ENCODE measurements at regions not wholly inside any gene's neighbourhood (a gene's known extent, or its start where the extent isn't known, plus 50 kb on each side); places are given as distances from the start of the nearest gene placed in this dataset.
"Not testable (repeated sequence)": the region's sequence is repeated elsewhere in the genome, so short reads cannot be mapped to it uniquely, and the experiment has no call there.

DNA sequence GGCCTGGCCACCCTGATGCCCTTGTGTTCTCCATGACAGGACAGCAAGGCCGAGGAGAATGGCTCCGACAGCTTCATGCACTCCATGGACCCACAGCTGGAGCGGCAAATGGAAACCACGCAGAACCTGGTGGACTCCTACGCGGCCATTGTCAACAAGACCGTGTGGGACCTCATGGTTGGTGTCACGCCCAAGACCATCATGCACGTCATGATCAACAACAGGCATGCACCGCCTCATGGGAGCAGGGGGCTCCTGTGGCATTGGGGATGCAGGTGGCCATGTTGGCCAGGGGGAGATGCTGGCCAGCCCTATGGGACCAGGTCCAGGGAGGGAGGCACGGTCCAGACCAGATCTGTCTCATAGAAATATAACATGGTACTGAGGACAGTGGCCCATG lies 62.9 kb downstream of the GOLGA8B start:
- H3K9me2 ChIP-seq (ENCODE audit: low read depth, low read length): no peaks in the 10 kb centered on the region
- no peak overlapping the region for H3K9ac ChIP-seq (ENCODE audit: low read length)
- no peaks in the 10 kb centered on the region for H3F3A ChIP-seq (ENCODE audit: insufficient read depth, low read length)
- no peak overlapping the region for H3K27ac ChIP-seq (ENCODE audit: low read depth, low read length, poor library complexity, severe bottlenecking)
- no peaks in the 10 kb centered on the region for H3K79me2 ChIP-seq (ENCODE audit: insufficient read depth, low read length)
- TF ChIP-seq, protein P1, sequence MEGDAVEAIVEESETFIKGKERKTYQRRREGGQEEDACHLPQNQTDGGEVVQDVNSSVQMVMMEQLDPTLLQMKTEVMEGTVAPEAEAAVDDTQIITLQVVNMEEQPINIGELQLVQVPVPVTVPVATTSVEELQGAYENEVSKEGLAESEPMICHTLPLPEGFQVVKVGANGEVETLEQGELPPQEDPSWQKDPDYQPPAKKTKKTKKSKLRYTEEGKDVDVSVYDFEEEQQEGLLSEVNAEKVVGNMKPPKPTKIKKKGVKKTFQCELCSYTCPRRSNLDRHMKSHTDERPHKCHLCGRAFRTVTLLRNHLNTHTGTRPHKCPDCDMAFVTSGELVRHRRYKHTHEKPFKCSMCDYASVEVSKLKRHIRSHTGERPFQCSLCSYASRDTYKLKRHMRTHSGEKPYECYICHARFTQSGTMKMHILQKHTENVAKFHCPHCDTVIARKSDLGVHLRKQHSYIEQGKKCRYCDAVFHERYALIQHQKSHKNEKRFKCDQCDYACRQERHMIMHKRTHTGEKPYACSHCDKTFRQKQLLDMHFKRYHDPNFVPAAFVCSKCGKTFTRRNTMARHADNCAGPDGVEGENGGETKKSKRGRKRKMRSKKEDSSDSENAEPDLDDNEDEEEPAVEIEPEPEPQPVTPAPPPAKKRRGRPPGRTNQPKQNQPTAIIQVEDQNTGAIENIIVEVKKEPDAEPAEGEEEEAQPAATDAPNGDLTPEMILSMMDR (IDR thresholded peaks at IDR 0.05; ENCODE audit: low read length): no peak
- no peak for TF ChIP-seq EZH2 (IDR thresholded peaks at IDR 0.05; ENCODE audit: borderline replicate concordance, low read length)
- no peaks in the 10 kb centered on the region for H3K9me3 ChIP-seq (ENCODE audit: low read length)
- H3K27me3 ChIP-seq (ENCODE audit: insufficient read depth, low read length): no peaks in the 10 kb centered on the region
- H3K4me1 ChIP-seq (ENCODE audit: insufficient read depth, low read length, severe bottlenecking): peaks cover 8% of the 10 kb centered on the region
- H4K20me1 ChIP-seq (ENCODE audit: insufficient read depth, low read length): no peaks in the 10 kb centered on the region
- H2AFZ ChIP-seq (ENCODE audit: low read length): no peak overlapping the region
- no peak overlapping the region for H3K4me3 ChIP-seq (ENCODE audit: low read depth, low read length, poor library complexity, severe bottlenecking)
- no peaks in the 10 kb centered on the region for H3K36me3 ChIP-seq (ENCODE audit: insufficient read depth, low read length)
- H3K4me2 ChIP-seq (ENCODE audit: low read length): no peak overlapping the region

DNA sequence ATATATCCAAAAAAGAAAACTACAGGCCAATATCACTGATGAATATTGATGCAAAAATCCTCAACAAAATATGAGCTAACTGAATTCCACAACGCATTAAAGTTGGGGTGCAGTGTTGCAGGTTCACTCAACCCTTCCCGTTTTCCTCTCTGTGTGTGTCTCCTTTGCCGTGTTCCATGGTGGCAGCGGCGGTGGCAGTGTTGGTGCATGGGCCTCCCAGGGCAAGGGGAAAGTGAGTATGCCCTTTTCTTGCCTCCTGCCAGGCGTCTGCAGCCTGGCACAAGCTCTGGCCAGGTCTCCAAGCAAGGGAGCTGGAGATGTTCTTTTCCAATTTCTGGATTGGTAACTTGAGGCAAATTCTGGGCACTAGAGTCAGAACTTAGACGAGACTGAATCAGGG lies 63.4 kb downstream of the GOLGA8B start:
- H4K20me1 ChIP-seq (ENCODE audit: insufficient read depth, low read length); H3K4me2 ChIP-seq (ENCODE audit: low read length); H3K36me3 ChIP-seq (ENCODE audit: insufficient read depth, low read length); H2AFZ ChIP-seq (ENCODE audit: low read length); H3K9me3 ChIP-seq (ENCODE audit: low read length); H3K9me2 ChIP-seq (ENCODE audit: low read depth, low read length); H3K27ac ChIP-seq (ENCODE audit: low read depth, low read length, poor library complexity, severe bottlenecking); H3K79me2 ChIP-seq (ENCODE audit: insufficient read depth, low read length); H3F3A ChIP-seq (ENCODE audit: insufficient read depth, low read length); H3K9ac ChIP-seq (ENCODE audit: low read length); H3K27me3 ChIP-seq (ENCODE audit: insufficient read depth, low read length); H3K4me3 ChIP-seq (ENCODE audit: low read depth, low read length, poor library complexity, severe bottlenecking): not testable (repeated sequence)
- peaks cover 14% of the 10 kb centered on the region for H3K4me1 ChIP-seq (ENCODE audit: insufficient read depth, low read length, severe bottlenecking)

DNA sequence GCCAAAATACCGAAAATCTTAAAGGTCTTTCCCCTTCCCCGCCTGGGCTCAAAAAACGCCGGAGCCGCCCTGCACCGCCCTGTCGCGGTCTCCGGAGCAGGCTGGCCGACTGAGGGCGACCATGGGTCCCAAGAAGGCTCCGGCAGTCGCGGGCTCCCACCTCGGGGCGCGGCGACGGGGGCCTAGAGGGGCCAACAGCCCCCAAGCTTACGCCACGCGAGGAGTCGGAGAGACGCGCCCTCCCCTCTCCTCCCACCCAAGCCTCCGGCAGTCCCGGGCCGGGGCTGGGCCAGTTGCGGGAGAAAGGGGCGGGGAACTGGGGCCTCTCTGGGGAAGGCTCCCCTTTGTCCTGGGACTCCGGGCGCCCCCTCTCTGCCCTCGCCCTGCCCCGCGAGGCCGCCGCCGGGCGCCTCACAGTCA lies 69.2 kb downstream of the GOLGA8B start:
- Histone ChIP-seq H3K9ac (ENCODE audit: low read length) (peak overlapping the region; percentile 10; the same call in 1 of the 2 replicates), H2AFZ (ENCODE audit: low read length) (no peak overlapping the region), H3K9me2 (ENCODE audit: low read depth, low read length) (no peaks in the 10 kb centered on the region), H3K36me3 (ENCODE audit: insufficient read depth, low read length) (no peaks in the 10 kb centered on the region), H4K20me1 (ENCODE audit: insufficient read depth, low read length) (no peaks in the 10 kb centered on the region), H3K4me1 (ENCODE audit: insufficient read depth, low read length, severe bottlenecking) (peaks cover 14% of the 10 kb centered on the region), H3K9me3 (ENCODE audit: low read length) (no peaks in the 10 kb centered on the region), H3K4me3 (ENCODE audit: low read depth, low read length, poor library complexity, severe bottlenecking) (peak overlapping the region; percentile 58), H3K27me3 (ENCODE audit: insufficient read depth, low read length) (no peaks in the 10 kb centered on the region), H3F3A (ENCODE audit: insufficient read depth, low read length) (no peaks in the 10 kb centered on the region), H3K79me2 (ENCODE audit: insufficient read depth, low read length) (no peaks in the 10 kb centered on the region), H3K27ac (ENCODE audit: low read depth, low read length, poor library complexity, severe bottlenecking) (no peak overlapping the region), H3K4me2 (ENCODE audit: low read length) (peak overlapping the region; percentile 61)
- no peak for TF ChIP-seq EZH2 (IDR thresholded peaks at IDR 0.05; ENCODE audit: borderline replicate concordance, low read length)
- TF ChIP-seq, protein P1 (IDR thresholded peaks at IDR 0.05; ENCODE audit: low read length): no peak

DNA sequence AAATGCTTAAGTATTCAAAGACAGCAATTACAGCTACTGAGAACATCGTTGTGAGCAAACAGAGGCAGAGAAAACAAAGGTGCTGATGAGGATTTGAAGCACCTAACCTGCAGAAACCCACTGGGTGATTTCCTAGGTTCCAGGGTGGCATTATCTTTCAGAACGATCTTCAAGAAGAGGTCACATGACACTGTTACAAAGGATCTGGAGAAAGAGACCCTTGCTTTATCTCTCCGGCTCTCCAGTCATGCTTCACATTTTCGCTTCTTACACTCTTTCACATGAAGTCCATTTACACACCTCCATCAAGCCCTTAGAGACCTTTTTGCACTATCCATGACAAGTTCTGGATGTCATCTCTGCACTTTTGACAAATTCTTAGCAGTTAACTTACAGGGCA lies 70.8 kb downstream of the GOLGA8B start:
- Histone ChIP-seq H3K27ac (ENCODE audit: low read depth, low read length, poor library complexity, severe bottlenecking) (no peak overlapping the region), H3K9me3 (ENCODE audit: low read length) (no peaks in the 10 kb centered on the region), H3K9me2 (ENCODE audit: low read depth, low read length) (no peaks in the 10 kb centered on the region), H2AFZ (ENCODE audit: low read length) (no peak overlapping the region), H3K79me2 (ENCODE audit: insufficient read depth, low read length) (no peaks in the 10 kb centered on the region), H3K4me1 (ENCODE audit: insufficient read depth, low read length, severe bottlenecking) (peaks cover 14% of the 10 kb centered on the region), H3F3A (ENCODE audit: insufficient read depth, low read length) (no peaks in the 10 kb centered on the region), H3K36me3 (ENCODE audit: insufficient read depth, low read length) (no peaks in the 10 kb centered on the region), H4K20me1 (ENCODE audit: insufficient read depth, low read length) (no peaks in the 10 kb centered on the region), H3K27me3 (ENCODE audit: insufficient read depth, low read length) (no peaks in the 10 kb centered on the region), H3K9ac (ENCODE audit: low read length) (no peak overlapping the region), H3K4me3 (ENCODE audit: low read depth, low read length, poor library complexity, severe bottlenecking) (no peak overlapping the region), H3K4me2 (ENCODE audit: low read length) (no peak overlapping the region)
- no peak for TF ChIP-seq EZH2 (IDR thresholded peaks at IDR 0.05; ENCODE audit: borderline replicate concordance, low read length)
- TF ChIP-seq, protein P1 (IDR thresholded peaks at IDR 0.05; ENCODE audit: low read length): no peak
